LNCaP clone FGC (cell line): ENCODE measurements at regions not wholly inside any gene's neighbourhood (a gene's known extent, or its start where the extent isn't known, plus 50 kb on each side); places are given as distances from the start of the nearest gene placed in this dataset.
"Not testable (repeated sequence)": the region's sequence is repeated elsewhere in the genome, so short reads cannot be mapped to it uniquely, and the experiment has no call there.

ENCODE experiments used
- DNase-seq: peaks from one replicate; pipeline ENCODE4 v3.0.0-alpha.2; 2011; ENCODE audit warnings: low read depth
- H3K4me3 ChIP-seq: 2 replicates; pipeline ENCODE4 v1.5.1; 2011; ENCODE audit warnings: mild to moderate bottlenecking, low read depth, low read length, control low read depth
- CTCF ChIP-seq: IDR thresholded peaks from 2 replicates; pipeline ENCODE4 v1.5.1; 2012; ENCODE audit warnings: mild to moderate bottlenecking; ENCODE audit not compliant: control insufficient read depth, insufficient read depth; ENCODE audit errors: extremely low read depth

DNA sequence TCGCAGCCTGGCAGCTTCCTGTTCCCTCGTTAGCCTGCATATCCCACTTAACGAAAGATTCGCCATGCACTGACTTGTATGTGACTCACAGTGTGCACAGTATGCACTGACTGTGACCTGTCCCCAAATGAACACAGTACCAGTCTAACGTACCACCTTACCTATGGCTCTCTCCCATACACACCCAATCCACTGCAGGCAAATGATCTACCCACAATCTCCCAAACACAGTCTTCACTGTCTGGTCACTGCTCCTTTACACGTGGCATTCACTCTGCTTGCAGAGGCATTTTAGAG is 163.5 kb upstream of the EEA1 start:
- no peak for TF ChIP-seq CTCF
- H3K4me3 ChIP-seq, result no peak overlapping the region
- no peak for DNase-seq

GRCh38 chr12:93093243-93093642 is 164.1 kb upstream of the EEA1 start:
- no peak for TF ChIP-seq CTCF
- no peak overlapping the region for H3K4me3 ChIP-seq
- no peak for DNase-seq

- H3K4me3 ChIP-seq, DNase-seq: not testable (repeated sequence)
Measured at GRCh38 chr12:93094222-93094621, 165.1 kb upstream of the EEA1 start.

DNA sequence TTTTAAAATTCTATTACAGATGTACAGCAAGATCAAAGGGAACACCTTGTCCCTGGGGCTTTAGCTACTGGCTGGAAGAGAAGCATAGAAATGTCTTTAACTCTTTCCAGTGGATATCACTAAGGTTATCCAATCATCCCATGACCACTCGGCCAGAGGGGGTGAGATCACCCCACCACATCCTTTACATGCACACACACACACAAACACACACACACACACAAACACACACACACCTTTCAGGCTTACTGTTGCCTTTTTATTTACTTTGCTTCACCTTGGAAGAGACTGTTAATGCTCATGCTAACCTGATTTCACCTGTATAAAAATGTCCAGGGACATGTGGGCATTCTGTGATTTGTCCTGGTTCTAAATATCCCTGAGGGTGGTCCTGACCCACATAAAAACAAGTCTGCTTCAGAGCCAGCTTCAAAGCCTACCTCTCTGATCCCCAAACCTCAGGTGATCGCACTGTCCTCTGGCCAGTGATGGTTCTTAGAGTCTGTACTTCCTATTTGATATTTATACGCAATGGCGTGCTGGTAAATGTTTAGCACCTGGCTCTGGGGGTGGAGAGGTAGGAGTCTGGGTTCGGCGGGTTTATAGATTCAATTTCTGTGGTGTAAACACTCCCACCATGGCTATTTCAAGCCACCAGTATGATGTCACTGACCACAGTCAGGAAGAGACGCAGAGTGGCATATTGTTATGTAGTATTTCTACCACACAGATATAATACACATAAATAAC is 166.1 kb upstream of the EEA1 start:
- no peak for TF ChIP-seq CTCF
- no peak overlapping the region for H3K4me3 ChIP-seq
- no peak for DNase-seq

DNA sequence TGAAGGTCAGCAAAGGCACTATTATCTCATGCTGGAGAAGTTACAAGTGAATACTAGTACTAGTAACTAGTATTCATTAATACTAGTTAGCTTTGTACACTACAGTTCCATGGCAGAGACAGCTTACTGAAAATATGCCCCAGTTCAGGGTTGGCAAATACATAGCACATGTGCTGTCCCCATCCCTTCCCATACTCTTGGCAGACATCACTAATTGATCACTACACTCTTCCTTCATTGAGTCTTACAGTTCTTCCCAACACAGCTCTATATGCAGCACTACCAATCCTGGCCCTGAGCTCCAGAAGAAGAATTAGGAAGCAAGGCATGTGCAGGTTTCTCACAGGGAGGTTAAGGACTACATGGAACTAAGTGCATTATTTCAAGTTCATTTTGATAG is 168.3 kb upstream of the EEA1 start:
- no peak overlapping the region for H3K4me3 ChIP-seq
- DNase-seq, result no peak
- TF ChIP-seq CTCF, result no peak

GRCh38 chr12:93098077-93098476 is 169.0 kb upstream of the EEA1 start:
- TF ChIP-seq CTCF, result no peak; the same call in 1 of the 2 replicates
- DNase-seq, result no peak

GRCh38 chr12:93099792-93100191 is 170.7 kb upstream of the EEA1 start:
- no peak for TF ChIP-seq CTCF
- no peak overlapping the region for H3K4me3 ChIP-seq
- no peak for DNase-seq

More at GRCh38 chr12:93098077-93098476, 169.0 kb upstream of the EEA1 start:
- H3K4me3 ChIP-seq, result no peak overlapping the region
